GM12891 (cell line): ENCODE measurements at regions not wholly inside any gene's neighbourhood (a gene's known extent, or its start where the extent isn't known, plus 50 kb on each side); places are given as distances from the start of the nearest gene placed in this dataset.

Source experiments
- DNase-seq: peaks from one replicate; pipeline ENCODE4 v3.0.0; 2011; ENCODE audit warnings: low spot score; ENCODE audit not compliant: insufficient read length
- FAIRE-seq: peaks from 2 replicates; lab custom pipeline; 2011; peaks lifted over from hg19 to GRCh38; lab: Jason Lieb, UNC
- PAX5 ChIP-seq: IDR thresholded peaks from 2 replicates; pipeline ENCODE4 v1.6.1; 2011; ENCODE audit warnings: low read length, moderate library complexity, mild to moderate bottlenecking; ENCODE audit not compliant: insufficient read depth, severe bottlenecking
- POLR2A ChIP-seq: IDR thresholded peaks from 2 replicates; pipeline ENCODE4 v1.6.1; 2011; ENCODE audit warnings: low read depth, low read length, control low read depth
- POLR2AphosphoS5 ChIP-seq: IDR thresholded peaks from 2 replicates; pipeline ENCODE4 v1.6.1; 2011; ENCODE audit warnings: low read depth, low read length, control low read depth
- POU2F2 ChIP-seq: IDR thresholded peaks from 2 replicates; pipeline ENCODE4 v1.6.1; 2011; ENCODE audit warnings: low read depth, mild to moderate bottlenecking, control low read depth, low read length, moderate library complexity
- SPI1 ChIP-seq: IDR thresholded peaks from 2 replicates; pipeline ENCODE4 v1.6.1; 2011; ENCODE audit warnings: low read depth, low read length, control low read depth
- TAF1 ChIP-seq: IDR thresholded peaks from 2 replicates; pipeline ENCODE4 v1.6.1; 2011; ENCODE audit warnings: low read depth, low read length, control low read depth

DNA sequence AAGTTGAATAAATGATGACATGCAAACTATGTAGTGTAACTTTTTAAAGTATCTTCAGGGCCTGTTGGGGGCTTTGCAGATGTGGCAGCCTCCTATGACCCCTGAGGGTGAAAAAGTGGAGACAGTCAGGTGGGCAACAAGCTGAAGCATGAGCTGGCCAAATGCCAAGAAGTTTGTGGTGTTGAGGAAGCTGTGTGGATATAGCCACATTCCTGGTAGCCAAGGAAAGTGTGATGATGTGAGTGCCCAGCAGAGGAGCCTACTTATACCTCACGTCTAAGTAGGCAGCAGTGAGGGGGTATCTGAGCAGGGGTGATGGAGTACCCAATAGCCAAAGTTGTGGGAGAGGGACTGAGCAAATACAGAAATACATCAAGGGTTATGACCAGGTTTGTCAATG is 621.2 kb upstream of the CDH6 start:
- DNase-seq (no peak), FAIRE-seq (no peak)
- TF ChIP-seq POLR2AphosphoS5 (no peak), SPI1 (no peak), PAX5 (no peak), POU2F2 (no peak), POLR2A (no peak), TAF1 (no peak)

DNA sequence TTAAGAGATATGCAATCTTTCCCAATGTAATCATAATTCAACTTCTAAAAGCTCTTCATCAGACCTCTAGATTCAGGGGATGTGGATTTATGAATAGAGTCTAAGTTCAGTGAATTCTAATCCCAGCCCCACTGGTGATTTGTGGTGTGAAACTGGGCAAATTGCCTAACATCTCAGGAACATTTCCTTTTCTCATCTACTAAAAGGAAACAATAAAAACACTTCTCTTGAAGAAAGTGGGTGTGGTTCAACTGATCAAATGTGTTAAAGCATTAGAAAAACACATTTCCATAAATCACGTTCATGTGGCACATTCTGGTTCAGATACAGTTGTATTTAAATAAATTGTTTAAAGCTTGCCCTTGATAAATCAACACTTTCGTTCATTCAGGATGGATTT is 631.7 kb upstream of the CDH6 start:
- DNase-seq: no peak
- no peak for TF ChIP-seq POU2F2
- TF ChIP-seq TAF1: no peak
- no peak for TF ChIP-seq SPI1
- no peak for FAIRE-seq

DNA sequence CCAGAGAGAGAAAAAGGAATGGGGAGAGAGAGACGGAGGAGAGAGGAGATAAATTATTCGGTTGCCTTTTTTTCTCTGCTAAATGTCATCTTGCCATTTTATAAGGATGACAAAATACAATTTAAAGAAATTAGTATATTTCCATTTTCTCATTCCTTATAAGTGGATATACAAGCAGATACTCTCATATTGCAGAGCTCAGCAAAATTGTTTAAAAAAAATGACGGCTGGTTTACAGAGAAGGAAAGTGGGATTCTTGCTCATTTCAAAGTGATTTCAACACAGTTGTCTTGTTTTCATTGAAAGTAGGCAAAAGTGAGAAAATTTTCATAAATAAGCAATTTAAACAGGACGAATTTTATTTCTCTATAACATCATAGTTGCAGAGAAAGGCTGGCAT is 641.9 kb upstream of the CDH6 start:
- no peak for TF ChIP-seq SPI1
- no peak for TF ChIP-seq POLR2A
- TF ChIP-seq POLR2AphosphoS5: no peak
- TF ChIP-seq PAX5: no peak
- no peak for TF ChIP-seq TAF1
- TF ChIP-seq POU2F2: no peak
- DNase-seq: no peak
- no peak for FAIRE-seq

DNA sequence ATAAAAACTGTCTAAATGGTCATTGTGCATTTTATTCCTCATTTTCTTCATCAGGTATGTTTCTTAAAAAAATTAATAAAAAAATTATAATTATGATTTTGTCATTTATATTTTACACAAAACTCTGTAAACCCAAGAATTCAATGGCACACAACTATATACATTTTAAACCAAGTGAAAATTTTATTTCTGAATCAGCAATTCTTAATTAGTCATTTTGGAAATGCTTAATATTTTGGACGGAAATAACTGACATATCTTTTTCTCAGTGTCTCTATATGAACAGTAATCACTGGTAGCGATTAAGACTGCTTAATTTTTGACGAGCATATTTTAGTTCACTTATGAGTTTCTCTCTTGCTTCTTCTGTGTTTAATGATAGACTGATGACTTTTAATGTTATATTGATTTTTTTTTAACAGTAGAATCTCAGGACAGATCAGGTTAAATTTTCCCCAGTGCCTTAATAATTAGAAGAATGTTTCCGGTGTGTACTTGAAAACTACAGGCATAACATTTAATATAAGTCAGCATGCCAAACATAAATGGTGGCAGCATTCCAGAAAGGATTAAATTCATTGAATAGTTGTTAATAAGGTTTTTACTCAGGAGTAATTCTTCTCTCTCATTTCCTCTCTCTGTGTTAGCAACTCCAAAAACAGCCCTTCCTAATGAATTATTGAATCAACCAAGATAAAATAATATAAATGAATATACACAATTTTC is 644.7 kb upstream of the CDH6 start:
- FAIRE-seq (no peak), DNase-seq (no peak)
- TF ChIP-seq POU2F2 (no peak), SPI1 (no peak), POLR2A (no peak)

DNA sequence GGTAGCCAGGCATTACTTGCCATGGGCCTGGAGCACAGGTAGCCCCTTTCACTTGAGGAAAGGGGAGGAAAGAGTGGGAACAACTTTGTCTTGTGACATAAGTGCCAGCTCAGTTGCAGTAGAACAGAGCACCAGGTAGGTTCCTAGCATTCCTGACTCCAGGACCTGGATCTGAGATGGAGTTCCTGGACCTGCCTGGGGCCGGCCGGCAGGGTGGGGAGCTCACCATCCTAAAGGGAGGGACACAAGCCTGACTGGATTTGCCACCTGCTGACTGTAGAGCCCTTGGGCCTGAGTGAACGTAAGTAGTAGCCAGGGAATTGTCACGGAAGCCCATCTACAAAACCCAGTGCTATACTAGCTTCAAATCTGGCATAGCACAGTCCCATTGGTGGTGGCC is 653.3 kb upstream of the CDH6 start:
- no peak for TF ChIP-seq POLR2AphosphoS5
- no peak for TF ChIP-seq PAX5
- TF ChIP-seq TAF1: no peak
- no peak for FAIRE-seq
- no peak for DNase-seq

DNA sequence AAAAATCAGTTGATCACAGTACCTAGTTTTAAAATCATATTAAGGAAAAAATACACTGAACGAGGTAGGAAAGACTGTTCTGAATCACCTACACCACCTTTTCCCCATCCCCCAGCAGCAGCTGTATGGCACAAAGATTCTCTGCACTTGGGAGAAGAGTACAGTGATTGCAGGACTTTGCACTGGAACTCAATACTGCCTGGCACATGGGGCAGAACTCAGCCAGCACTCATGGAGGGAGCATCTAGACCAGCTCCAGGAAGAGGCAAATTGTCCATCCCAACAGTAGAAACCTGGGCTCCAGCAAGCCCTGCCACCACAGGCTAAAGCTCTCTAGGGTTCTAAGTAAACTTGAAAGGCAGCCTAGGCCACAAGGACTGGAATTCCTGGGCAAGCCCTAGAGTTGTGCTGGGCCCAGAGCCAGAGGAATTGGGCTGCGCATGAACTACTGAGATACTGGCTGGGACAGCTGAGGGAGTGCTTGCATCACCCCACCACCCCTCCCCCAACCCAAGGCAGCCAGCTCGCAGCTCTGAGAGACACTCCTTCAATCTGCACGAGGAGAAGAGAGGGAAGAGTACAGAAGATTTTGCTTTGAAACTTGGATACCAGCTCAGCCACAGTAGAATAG is 654.4 kb upstream of the CDH6 start:
- TF ChIP-seq TAF1 (no peak), POLR2AphosphoS5 (no peak), PAX5 (no peak), POU2F2 (no peak), POLR2A (no peak), SPI1 (no peak)
- FAIRE-seq: no peak
- DNase-seq: no peak

DNA sequence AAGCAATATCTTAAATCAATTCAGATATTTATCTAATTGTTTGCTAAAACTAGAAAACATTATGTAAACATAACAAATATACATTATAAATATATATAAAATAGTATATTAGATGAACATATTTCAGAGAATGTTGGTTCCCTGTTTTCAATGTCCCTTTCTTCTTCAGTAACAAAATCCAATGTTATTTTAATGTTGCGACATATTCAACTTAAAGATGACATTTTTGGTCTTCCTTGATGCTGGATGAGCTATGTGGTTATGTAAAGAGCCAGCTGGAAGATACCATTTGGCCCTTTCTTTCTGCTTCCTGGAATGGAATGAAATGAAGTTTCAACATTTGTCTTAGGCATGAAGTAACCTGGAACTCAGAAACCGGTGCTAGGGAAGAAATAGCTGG is 668.1 kb upstream of the CDH6 start:
- DNase-seq (no peak), FAIRE-seq (no peak)
- no peak for TF ChIP-seq TAF1
- no peak for TF ChIP-seq POU2F2
- TF ChIP-seq POLR2AphosphoS5: no peak
- no peak for TF ChIP-seq PAX5
- no peak for TF ChIP-seq SPI1
- TF ChIP-seq POLR2A: no peak

DNA sequence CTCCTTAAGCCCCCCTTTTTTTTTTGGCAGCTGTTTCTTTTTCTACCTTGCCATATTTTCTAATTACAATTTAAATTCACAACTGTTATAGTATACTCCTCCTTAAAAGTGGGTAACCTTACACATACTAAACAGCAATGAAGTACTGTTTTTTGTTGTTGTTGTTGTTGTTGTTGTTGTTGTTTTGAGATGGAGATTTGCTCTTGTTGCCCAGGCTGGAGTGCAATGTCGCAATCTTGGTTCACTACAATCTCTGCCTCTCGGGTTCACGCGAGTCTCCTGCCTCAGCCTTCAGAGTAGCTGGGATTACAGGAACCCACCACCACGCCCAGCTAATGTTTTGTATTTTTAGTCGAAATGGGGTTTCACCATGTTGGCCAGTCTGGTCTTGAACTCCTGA is 669.1 kb upstream of the CDH6 start:
- FAIRE-seq (no peak), DNase-seq (no peak)
- no peak for TF ChIP-seq PAX5
- no peak for TF ChIP-seq POLR2A
- no peak for TF ChIP-seq SPI1
- TF ChIP-seq POLR2AphosphoS5: no peak
- no peak for TF ChIP-seq TAF1
- TF ChIP-seq POU2F2: no peak

DNA sequence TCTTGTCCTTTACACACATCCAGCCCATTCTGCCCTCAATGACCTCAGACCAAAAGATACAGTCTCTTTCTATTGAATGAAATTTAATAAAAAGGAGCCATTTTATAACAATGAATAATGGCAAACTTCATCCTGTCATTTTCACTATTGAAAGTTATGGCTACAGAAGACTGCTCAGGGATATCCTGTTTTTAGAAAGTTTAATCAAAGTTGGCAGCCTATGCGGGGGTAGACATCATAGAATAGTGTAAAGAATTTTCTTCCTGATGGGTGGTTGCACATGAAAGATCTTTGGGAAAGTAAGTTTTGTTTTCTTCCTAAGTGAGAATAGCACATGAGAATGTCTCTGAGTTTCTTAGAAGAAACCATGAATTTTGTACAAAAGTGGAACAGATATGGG is 670.4 kb upstream of the CDH6 start:
- TF ChIP-seq SPI1 (no peak), TAF1 (no peak), POLR2AphosphoS5 (no peak), PAX5 (no peak), POU2F2 (no peak), POLR2A (no peak)
- no peak for DNase-seq
- FAIRE-seq: no peak
